ENCODE measurements at regions not wholly inside any gene's neighbourhood (a gene's known extent, or its start where the extent isn't known, plus 50 kb on each side); places are given as distances from the start of the nearest gene placed in this dataset.

DNA sequence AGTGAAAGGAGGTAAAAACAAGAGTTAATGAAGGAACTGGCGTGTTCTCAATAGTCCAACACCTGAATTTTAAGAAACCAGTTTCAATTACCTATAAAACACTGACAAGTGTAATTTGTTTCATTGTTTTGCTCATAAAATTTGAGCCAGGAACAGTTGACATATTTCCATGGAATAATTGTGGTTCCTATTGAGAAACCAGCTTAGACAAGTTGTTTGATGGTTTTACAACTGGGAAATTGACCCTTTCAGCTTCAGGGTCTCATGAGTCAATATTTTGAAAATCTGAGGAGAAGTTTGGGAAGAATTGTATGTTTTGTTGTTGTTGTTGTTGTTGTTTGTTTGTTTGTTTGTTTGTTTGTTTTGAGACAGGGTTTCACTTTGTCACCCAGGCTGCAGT, 69.1 kb upstream of the GADD45A start:
- WGBS, 2 experiments (ENCODE audit: insufficient coverage in 2 of 2) = no CpG with 5 or more reads among the region's 1 CpG
- no peaks in the 10 kb centered on the region for H3K9me3 ChIP-seq (ENCODE audit: control insufficient read depth, low read length)
- H3K4me3 ChIP-seq (ENCODE audit: extremely low read depth, insufficient read depth, low read length, poor library complexity, severe bottlenecking) = no peak overlapping the region
- no peaks in the 10 kb centered on the region for H3K36me3 ChIP-seq (ENCODE audit: control insufficient read depth, insufficient read depth, low read length)
- H3K4me1 ChIP-seq (ENCODE audit: control insufficient read depth, insufficient read depth, low read length, poor library complexity, severe bottlenecking) = peaks cover 10% of the 10 kb centered on the region
- H3K27ac ChIP-seq (ENCODE audit: low read depth, low read length, severe bottlenecking) = no peak overlapping the region

DNA sequence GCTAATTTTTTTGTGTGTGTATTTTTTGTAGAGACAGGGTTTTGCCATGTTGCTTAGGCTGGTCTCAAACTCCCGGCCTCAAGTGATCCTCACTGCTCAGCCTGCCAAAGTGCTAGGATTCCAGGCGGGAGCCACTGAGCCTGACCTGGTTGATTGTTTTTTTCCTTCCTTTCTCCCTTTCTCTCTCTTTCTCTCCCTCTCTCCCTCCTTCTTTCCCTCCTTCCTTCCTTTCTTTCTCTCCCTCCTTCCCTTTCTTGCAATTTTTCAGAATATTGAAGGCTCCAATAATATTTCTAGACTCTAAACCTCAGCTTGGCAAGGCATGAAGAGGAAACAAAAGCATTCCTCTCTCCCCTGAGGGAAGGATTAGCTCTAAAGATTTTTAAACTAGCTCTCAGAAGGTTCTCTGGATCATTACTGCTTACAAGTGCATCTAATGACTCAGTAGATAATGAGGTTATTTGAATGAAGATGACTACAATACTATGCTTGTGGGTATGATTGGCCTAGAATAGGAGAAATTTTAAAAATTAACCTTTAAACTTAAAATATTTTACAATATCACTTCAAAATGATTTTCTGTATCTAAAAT, 68.5 kb upstream of the GADD45A start:
- Histone ChIP-seq H3K4me1 (ENCODE audit: control insufficient read depth, insufficient read depth, low read length, poor library complexity, severe bottlenecking) (peaks cover 9% of the 10 kb centered on the region), H3K4me3 (ENCODE audit: extremely low read depth, insufficient read depth, low read length, poor library complexity, severe bottlenecking) (no peak overlapping the region), H3K9me3 (ENCODE audit: control insufficient read depth, low read length) (no peaks in the 10 kb centered on the region), H3K36me3 (ENCODE audit: control insufficient read depth, insufficient read depth, low read length) (no peaks in the 10 kb centered on the region), H3K27ac (ENCODE audit: low read depth, low read length, severe bottlenecking) (no peak overlapping the region)
- WGBS, 2 experiments (ENCODE audit: insufficient coverage in 2 of 2) = 89 to 91% methylated on average over 2 of the region's 2 CpGs

DNA sequence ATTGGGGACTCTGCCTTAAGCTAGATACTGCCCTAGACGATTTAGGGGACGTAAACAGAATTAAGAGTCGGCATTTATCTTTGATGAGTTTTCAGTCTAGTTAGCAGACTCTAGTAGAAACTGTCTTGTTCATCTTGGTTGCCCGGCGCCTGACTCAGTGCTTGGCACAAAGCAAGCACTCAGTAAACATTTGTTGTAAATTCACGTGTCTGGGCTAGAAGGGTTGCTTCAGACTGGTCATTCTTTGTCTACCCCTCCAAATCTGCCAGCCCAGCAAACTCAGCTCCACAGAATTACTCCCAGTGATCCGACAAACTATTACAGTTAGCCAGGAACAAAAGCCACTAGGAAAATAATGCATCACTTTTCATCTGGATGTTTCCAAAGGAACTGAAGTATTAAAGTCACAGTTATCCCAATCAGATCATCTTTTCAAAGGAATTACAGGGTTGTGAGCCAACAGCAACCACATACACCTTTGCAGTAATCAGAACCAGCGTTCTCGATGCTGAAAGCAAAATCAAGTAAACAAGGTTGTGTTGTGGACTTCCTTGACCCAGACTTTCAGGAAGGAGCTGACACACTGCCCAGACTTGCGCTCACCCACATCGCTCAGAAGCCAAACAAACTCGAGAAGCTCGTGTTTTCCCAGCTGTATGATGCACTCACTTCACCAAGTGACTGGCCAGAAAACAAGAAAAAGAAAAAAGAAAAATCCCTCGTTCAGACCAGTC, 66.5 kb upstream of the GADD45A start:
- 89 to 94% methylated on average over 9 to 12 of the region's 14 CpGs for WGBS, 2 experiments (ENCODE audit: insufficient coverage in 2 of 2)
- Histone ChIP-seq H3K36me3 (ENCODE audit: control insufficient read depth, insufficient read depth, low read length) (no peaks in the 10 kb centered on the region), H3K4me3 (ENCODE audit: extremely low read depth, insufficient read depth, low read length, poor library complexity, severe bottlenecking) (no peak overlapping the region), H3K9me3 (ENCODE audit: control insufficient read depth, low read length) (no peaks in the 10 kb centered on the region), H3K27ac (ENCODE audit: low read depth, low read length, severe bottlenecking) (no peak overlapping the region), H3K4me1 (ENCODE audit: control insufficient read depth, insufficient read depth, low read length, poor library complexity, severe bottlenecking) (no peaks in the 10 kb centered on the region)

DNA sequence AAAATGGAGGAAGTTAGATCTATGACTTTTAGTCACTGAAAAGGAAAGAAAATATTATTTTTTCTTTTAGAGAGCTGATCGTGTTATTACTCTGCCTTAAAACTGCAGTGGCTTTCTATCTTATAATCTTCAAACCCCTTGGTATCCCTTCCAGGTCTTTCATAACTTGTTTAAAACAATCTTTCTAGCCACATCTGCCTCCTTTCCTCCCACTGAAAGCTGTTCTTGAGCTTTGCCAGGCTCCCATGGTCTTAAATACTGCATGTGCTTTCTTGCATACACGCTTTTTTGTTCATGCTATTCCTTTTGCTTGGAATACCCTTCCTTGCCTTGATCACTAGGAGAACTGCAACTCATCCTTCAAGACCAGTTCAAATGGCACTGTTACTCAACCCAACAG, 65.9 kb upstream of the GADD45A start:
- H3K9me3 ChIP-seq (ENCODE audit: control insufficient read depth, low read length) = no peaks in the 10 kb centered on the region
- no peaks in the 10 kb centered on the region for H3K36me3 ChIP-seq (ENCODE audit: control insufficient read depth, insufficient read depth, low read length)
- no peak overlapping the region for H3K27ac ChIP-seq (ENCODE audit: low read depth, low read length, severe bottlenecking)
- no peaks in the 10 kb centered on the region for H3K4me1 ChIP-seq (ENCODE audit: control insufficient read depth, insufficient read depth, low read length, poor library complexity, severe bottlenecking)
- WGBS, 2 experiments (ENCODE audit: insufficient coverage in 2 of 2) = 97 to 100% methylated on average over 2 of the region's 2 CpGs
- no peak overlapping the region for H3K4me3 ChIP-seq (ENCODE audit: extremely low read depth, insufficient read depth, low read length, poor library complexity, severe bottlenecking)

DNA sequence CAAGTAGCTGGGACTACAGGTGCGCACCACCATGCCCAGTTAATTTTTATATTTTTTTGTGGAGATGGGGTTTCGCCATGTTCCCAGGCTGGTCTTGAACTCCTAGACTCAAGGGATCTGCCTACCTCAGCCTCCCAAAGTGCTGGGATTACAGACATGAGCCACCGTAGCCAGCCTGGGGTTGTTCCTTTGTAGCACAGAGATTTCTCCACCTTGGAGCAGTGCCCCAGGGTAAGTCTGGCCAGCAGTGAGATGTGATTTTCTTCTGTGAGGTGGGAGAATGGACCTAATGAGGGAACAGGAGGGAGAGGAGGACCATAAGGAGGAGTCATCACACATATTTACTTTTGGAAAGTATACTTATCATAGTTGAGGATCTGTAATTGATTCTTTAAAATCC, 61.1 kb upstream of the GADD45A start:
- Histone ChIP-seq H3K4me1 (ENCODE audit: control insufficient read depth, insufficient read depth, low read length, poor library complexity, severe bottlenecking) (peaks cover under 1% of the 10 kb centered on the region), H3K4me3 (ENCODE audit: extremely low read depth, insufficient read depth, low read length, poor library complexity, severe bottlenecking) (no peak overlapping the region), H3K36me3 (ENCODE audit: control insufficient read depth, insufficient read depth, low read length) (no peaks in the 10 kb centered on the region), H3K27ac (ENCODE audit: low read depth, low read length, severe bottlenecking) (no peak overlapping the region), H3K9me3 (ENCODE audit: control insufficient read depth, low read length) (peaks cover 6% of the 10 kb centered on the region)
- WGBS, 2 experiments (ENCODE audit: insufficient coverage in 2 of 2) = 93 to 100% methylated on average over 2 of the region's 3 CpGs

DNA sequence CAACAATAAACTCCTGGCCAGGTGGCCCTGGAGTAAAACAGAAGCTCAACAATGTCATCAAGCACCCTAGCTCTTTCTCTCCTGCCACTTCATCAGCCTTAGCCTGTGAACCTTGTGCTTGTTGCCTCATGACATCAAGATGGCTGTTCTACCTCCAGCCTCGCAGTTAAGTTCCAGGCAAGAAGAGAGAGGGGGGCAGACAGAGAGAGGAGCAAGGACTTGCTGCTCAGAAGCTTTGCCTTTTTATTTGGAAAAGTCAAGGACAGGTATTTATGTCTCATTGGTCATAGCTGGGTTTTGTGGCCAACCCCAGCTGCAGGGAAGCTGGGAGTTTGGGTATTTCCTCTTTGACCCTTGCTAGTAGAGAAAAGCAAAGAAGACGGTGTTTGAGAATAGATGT, 60.3 kb upstream of the GADD45A start:
- peaks cover 8% of the 10 kb centered on the region for H3K4me1 ChIP-seq (ENCODE audit: control insufficient read depth, insufficient read depth, low read length, poor library complexity, severe bottlenecking)
- H3K27ac ChIP-seq (ENCODE audit: low read depth, low read length, severe bottlenecking) = no peak overlapping the region
- no peak overlapping the region for H3K4me3 ChIP-seq (ENCODE audit: extremely low read depth, insufficient read depth, low read length, poor library complexity, severe bottlenecking)
- H3K36me3 ChIP-seq (ENCODE audit: control insufficient read depth, insufficient read depth, low read length) = no peaks in the 10 kb centered on the region
- peaks cover 6% of the 10 kb centered on the region for H3K9me3 ChIP-seq (ENCODE audit: control insufficient read depth, low read length)
- whole genome bisulfite sequencing, 2 experiments (ENCODE audit: insufficient coverage in 2 of 2) = 100% methylated on average over 1 of the region's 2 CpGs

DNA sequence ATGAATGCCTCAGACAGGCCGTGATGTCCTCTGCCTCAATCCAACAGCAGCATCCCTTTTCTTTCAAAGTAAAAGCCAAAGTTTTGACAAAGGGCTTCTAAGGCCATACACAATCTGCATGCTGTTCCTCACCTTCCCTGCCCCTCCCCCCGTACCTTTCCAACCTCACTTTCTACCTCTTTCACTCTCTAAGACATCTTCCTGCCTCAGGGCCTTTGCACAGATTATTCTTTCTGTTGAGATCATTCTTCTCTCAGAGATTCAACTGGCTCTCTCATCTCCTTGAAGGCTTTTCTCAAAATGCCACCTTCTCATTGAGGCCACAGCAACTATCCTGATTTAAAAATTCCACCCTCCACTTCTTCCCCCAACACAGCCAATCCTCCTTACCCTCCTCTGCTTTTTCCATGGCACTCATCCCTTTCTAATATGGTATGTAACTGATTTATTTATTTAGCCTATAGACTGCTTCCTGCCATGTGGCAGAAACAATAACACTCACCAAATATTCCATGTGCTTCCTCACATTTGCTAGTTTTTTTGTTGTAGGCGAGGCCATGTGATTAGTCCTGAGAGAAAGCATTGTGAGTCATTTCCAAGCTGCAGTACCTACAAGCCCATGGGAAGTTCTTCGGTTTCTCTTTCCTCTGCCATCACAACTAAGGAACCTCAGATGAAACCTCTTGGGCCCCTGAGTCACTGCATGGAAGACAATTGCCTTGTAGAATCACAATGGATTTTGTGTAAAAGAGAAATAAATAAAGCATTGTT, 58.7 kb upstream of the GADD45A start:
- H3K9me3 ChIP-seq (ENCODE audit: control insufficient read depth, low read length) = peaks cover 6% of the 10 kb centered on the region
- no peak overlapping the region for H3K4me3 ChIP-seq (ENCODE audit: extremely low read depth, insufficient read depth, low read length, poor library complexity, severe bottlenecking)
- H3K27ac ChIP-seq (ENCODE audit: low read depth, low read length, severe bottlenecking) = no peak overlapping the region
- 91 to 97% methylated on average over 2 to 4 of the region's 4 CpGs for WGBS, 2 experiments (ENCODE audit: insufficient coverage in 2 of 2)
- H3K36me3 ChIP-seq (ENCODE audit: control insufficient read depth, insufficient read depth, low read length) = no peaks in the 10 kb centered on the region
- peaks cover 11% of the 10 kb centered on the region for H3K4me1 ChIP-seq (ENCODE audit: control insufficient read depth, insufficient read depth, low read length, poor library complexity, severe bottlenecking)

DNA sequence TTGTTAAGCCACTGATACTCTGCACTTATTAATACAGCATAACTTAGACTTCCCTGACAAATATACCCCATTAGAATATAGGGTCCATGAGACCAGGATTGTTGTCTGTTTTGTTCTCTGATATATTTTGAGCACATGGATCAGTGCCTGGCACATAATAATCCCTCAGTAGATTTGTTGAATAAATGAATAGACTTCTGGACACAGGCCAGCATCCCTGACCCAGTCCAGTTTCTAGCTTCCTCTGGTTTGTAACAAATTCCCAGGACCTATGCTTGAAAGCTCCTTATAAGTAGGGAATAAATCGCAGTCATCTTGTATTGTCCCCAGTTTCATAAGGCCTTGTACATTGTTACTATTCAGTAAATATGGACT, 58.2 kb upstream of the GADD45A start:
- Histone ChIP-seq H3K4me3 (ENCODE audit: extremely low read depth, insufficient read depth, low read length, poor library complexity, severe bottlenecking) (no peak overlapping the region), H3K27ac (ENCODE audit: low read depth, low read length, severe bottlenecking) (no peak overlapping the region), H3K4me1 (ENCODE audit: control insufficient read depth, insufficient read depth, low read length, poor library complexity, severe bottlenecking) (peaks cover 11% of the 10 kb centered on the region), H3K36me3 (ENCODE audit: control insufficient read depth, insufficient read depth, low read length) (no peaks in the 10 kb centered on the region), H3K9me3 (ENCODE audit: control insufficient read depth, low read length) (peaks cover 6% of the 10 kb centered on the region)
- 100% methylated on average over 1 of the region's 1 CpG; no CpG with 5 or more reads in 1 of the 2 experiments for WGBS, 2 experiments (ENCODE audit: insufficient coverage in 2 of 2)

DNA sequence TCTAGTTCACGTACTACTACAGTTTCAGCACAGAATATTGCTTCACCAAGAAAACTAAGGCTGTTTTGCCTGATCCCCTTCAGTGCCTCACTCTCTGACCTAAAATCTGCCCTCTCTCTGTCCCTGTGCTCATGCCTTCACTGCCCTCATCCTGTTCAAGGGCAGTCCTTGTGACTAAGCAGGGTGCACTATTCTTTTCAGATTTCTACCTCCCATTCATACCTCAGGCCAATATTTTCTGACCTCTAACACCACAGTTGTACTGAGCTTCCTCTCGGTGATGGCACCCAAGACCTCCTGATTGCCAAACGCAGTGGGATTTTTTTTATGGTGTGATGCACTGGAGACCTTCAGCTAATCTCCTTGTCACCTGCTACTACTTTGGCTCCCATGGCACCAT, 57.7 kb upstream of the GADD45A start:
- no peaks in the 10 kb centered on the region for H3K36me3 ChIP-seq (ENCODE audit: control insufficient read depth, insufficient read depth, low read length)
- no peak overlapping the region for H3K27ac ChIP-seq (ENCODE audit: low read depth, low read length, severe bottlenecking)
- peaks cover 6% of the 10 kb centered on the region for H3K9me3 ChIP-seq (ENCODE audit: control insufficient read depth, low read length)
- no peak overlapping the region for H3K4me3 ChIP-seq (ENCODE audit: extremely low read depth, insufficient read depth, low read length, poor library complexity, severe bottlenecking)
- 76 to 100% methylated on average over 1 to 2 of the region's 3 CpGs for WGBS, 2 experiments (ENCODE audit: insufficient coverage in 2 of 2)
- H3K4me1 ChIP-seq (ENCODE audit: control insufficient read depth, insufficient read depth, low read length, poor library complexity, severe bottlenecking) = peaks cover 11% of the 10 kb centered on the region

DNA sequence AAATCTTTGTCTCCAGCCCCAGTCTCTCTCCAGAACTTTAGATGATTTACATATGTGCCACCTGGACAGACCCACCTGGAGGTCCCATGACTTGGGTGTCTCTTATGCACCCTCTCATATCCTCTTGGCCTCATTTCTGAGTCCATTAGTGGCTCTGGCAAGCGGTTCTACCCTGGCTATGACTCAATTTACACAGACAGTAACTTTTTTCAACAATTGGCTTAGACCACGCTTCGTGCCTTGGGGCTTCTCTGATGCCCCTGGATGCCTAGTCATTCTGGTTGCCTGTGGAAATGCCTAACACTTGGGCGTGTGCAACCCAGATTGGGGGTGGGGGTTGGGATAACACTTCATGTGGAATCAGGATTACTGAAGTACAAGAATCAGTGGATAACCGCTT, 57.1 kb upstream of the GADD45A start:
- Histone ChIP-seq H3K4me1 (ENCODE audit: control insufficient read depth, insufficient read depth, low read length, poor library complexity, severe bottlenecking) (peaks cover 11% of the 10 kb centered on the region), H3K4me3 (ENCODE audit: extremely low read depth, insufficient read depth, low read length, poor library complexity, severe bottlenecking) (no peak overlapping the region), H3K9me3 (ENCODE audit: control insufficient read depth, low read length) (peaks cover 6% of the 10 kb centered on the region), H3K27ac (ENCODE audit: low read depth, low read length, severe bottlenecking) (no peak overlapping the region), H3K36me3 (ENCODE audit: control insufficient read depth, insufficient read depth, low read length) (no peaks in the 10 kb centered on the region)
- WGBS, 2 experiments (ENCODE audit: insufficient coverage in 2 of 2) = 66 to 88% methylated on average over 3 to 5 of the region's 5 CpGs
